Subcutaneous abdominal adipose tissue (tissue), 5 donors: ENCODE measurements at regions not wholly inside any gene's neighbourhood (a gene's known extent, or its start where the extent isn't known, plus 50 kb on each side); places are given as distances from the start of the nearest gene placed in this dataset.
A peak's percentile ranks its signal among the peaks of the same experiment; 100 is the strongest.

Source experiments
- H3K27ac ChIP-seq: one replicate; pipeline ENCODE4 v1.7.0; 2013; ENCODE audit warnings: low read depth, mild to moderate bottlenecking, inconsistent platforms, low read length, moderate library complexity
- H3K27me3 ChIP-seq, 5 donors: one replicate each; pipeline ENCODE4 v1.7.0; 2013; ENCODE audit warnings: low read length in 5 of 5, inconsistent platforms in 1 of 5; ENCODE audit not compliant: control insufficient read depth in 5 of 5, insufficient read depth in 4 of 5
- H3K36me3 ChIP-seq, 5 donors: one replicate each; pipeline ENCODE4 v1.7.0; 2013; ENCODE audit warnings: low read length in 5 of 5; ENCODE audit not compliant: control insufficient read depth in 5 of 5, insufficient read depth in 5 of 5
- H3K4me1 ChIP-seq, 5 donors: one replicate each; pipeline ENCODE4 v1.7.0; 2013; ENCODE audit warnings: low read length in 5 of 5, mild to moderate bottlenecking in 3 of 5, moderate library complexity in 1 of 5; ENCODE audit not compliant: control insufficient read depth in 5 of 5, insufficient read depth in 5 of 5
- H3K4me3 ChIP-seq, 5 donors: one replicate each; pipeline ENCODE4 v1.7.0; 2013; ENCODE audit warnings: low read length in 5 of 5, low read depth in 1 of 5
- H3K9ac ChIP-seq, 5 donors: one replicate each; pipeline ENCODE4 v1.7.0; 2013; ENCODE audit warnings: low read length in 5 of 5, mild to moderate bottlenecking in 4 of 5, moderate library complexity in 3 of 5
- H3K9me3 ChIP-seq, 5 donors: one replicate each; pipeline ENCODE4 v1.7.0; 2013; ENCODE audit warnings: low read length in 5 of 5; ENCODE audit not compliant: control insufficient read depth in 5 of 5
- donor health status: healthy.
- donor health status: healthy.
- donor health status: healthy.
- donor health status: healthy.
- donor health status: healthy.

GRCh38 chr9:13690595-13690994 lies 411.1 kb upstream of the MPDZ start:
- H3K4me3 ChIP-seq = no peak overlapping the region
- no peak overlapping the region for H3K9ac ChIP-seq
- peaks cover 0 to 14% (median 7%) of the 10 kb centered on the region in 5 donors for H3K4me1 ChIP-seq
- no peak overlapping the region for H3K27ac ChIP-seq
- no peaks in the 10 kb centered on the region for H3K36me3 ChIP-seq
- H3K9me3 ChIP-seq = peaks cover 0 to 6% (median 5%) of the 10 kb centered on the region in 5 donors
- H3K27me3 ChIP-seq = no peaks in the 10 kb centered on the region

DNA sequence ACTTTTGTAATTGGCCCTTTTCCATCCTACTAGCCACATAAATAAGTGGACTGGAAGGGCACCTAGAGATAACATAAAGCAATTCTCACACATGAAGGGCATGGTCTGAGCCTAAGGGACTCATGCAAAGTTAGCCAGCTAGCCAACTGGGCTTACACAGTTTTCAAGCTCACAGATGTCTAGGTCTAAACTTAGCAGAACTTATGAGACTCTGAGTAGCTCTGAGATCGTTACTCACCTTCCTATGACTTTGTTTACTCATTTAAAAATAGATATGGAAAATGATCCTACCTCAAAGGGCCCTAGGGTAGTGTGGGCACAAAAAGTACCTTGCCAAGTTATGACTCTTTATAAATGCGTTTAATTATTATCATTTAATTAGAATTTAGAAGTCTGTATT lies 410.4 kb upstream of the MPDZ start:
- Histone ChIP-seq H3K4me1 (peaks cover 0 to 18% (median 10%) of the 10 kb centered on the region in 5 donors), H3K9me3 (peaks cover 0 to 6% (median 5%) of the 10 kb centered on the region in 5 donors), H3K4me3 (no peak overlapping the region), H3K36me3 (no peaks in the 10 kb centered on the region), H3K27ac (no peak overlapping the region), H3K27me3 (no peaks in the 10 kb centered on the region), H3K9ac (no peak overlapping the region)

- peak overlapping the region; percentile 4 for H3K27ac ChIP-seq
- H3K4me3 ChIP-seq = no peak overlapping the region
- peaks cover 0 to 21% (median 12%) of the 10 kb centered on the region in 5 donors for H3K4me1 ChIP-seq
- no peaks in the 10 kb centered on the region for H3K27me3 ChIP-seq
- H3K9ac ChIP-seq = no peak overlapping the region
- peaks cover 0 to 6% (median 5%) of the 10 kb centered on the region in 5 donors for H3K9me3 ChIP-seq
- H3K36me3 ChIP-seq = no peaks in the 10 kb centered on the region
Measured at GRCh38 chr9:13688990-13689600, 409.6 kb upstream of the MPDZ start.

- H3K4me3 ChIP-seq = no peak overlapping the region
- no peak overlapping the region for H3K9ac ChIP-seq
- no peaks in the 10 kb centered on the region for H3K27me3 ChIP-seq
- no peaks in the 10 kb centered on the region for H3K36me3 ChIP-seq
- H3K4me1 ChIP-seq = peaks cover 0 to 21% (median 12%) of the 10 kb centered on the region in 5 donors
- peak overlapping the region; percentile 4 for H3K27ac ChIP-seq
- H3K9me3 ChIP-seq = peaks cover 0 to 6% (median 5%) of the 10 kb centered on the region in 5 donors
Measured at GRCh38 chr9:13688223-13688989, 408.9 kb upstream of the MPDZ start.

- no peak overlapping the region for H3K27ac ChIP-seq
Measured at GRCh38 chr9:13684656-13685055, 405.2 kb upstream of the MPDZ start.

DNA sequence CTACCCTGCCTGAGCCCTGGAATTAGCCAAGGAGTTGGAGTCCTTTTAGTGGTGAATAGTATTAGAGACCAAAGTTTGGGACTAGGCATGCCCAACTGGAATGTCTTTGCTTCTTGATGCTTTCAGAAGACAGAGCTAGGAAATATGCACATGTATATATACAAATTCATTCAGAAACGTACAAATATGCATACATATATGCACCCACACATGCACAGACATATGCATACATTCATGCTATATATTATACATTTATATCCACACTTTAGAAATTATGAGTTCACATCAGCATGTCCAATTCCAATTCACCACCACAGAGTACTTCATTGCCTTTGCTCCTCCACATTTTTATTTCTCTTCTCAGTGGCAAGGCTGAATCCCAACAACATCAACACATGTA lies 398.3 kb upstream of the MPDZ start:
- Histone ChIP-seq H3K36me3 (no peaks in the 10 kb centered on the region), H3K9ac (no peak overlapping the region), H3K9me3 (peaks cover 0 to 7% (median 3%) of the 10 kb centered on the region in 5 donors)

More at GRCh38 chr9:13684656-13685055, 405.2 kb upstream of the MPDZ start:
- H3K9me3 ChIP-seq = peaks cover 0 to 13% (median 8%) of the 10 kb centered on the region in 5 donors
- peaks cover 0 to 20% (median 12%) of the 10 kb centered on the region in 5 donors for H3K4me1 ChIP-seq
- no peak overlapping the region for H3K9ac ChIP-seq
- no peaks in the 10 kb centered on the region for H3K27me3 ChIP-seq
- no peak overlapping the region for H3K4me3 ChIP-seq
- no peaks in the 10 kb centered on the region for H3K36me3 ChIP-seq

DNA sequence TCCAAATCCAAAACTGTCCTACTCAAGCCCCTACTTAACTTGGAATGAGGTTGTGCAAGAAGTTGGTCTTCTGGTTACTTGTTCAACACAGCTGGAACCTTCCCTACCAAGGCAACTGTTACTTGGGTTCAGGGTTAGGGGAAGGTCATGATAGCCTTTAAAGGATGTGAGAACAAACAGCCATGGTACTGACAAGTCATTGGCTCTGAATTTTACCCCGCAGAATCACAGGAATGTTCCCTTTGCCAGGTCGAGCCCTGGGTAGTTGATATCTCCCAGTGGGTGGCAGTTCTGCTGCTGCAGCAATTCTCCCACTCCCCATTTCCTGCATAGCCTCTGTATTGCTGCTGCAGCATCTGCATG lies 396.1 kb upstream of the MPDZ start:
- H3K9ac ChIP-seq = no peak overlapping the region
- H3K9me3 ChIP-seq = peaks cover 0 to 5% (median 3%) of the 10 kb centered on the region in 5 donors
- no peak overlapping the region for H3K27ac ChIP-seq

More for the DNA sequence above, 398.3 kb upstream of the MPDZ start:
- no peak overlapping the region for H3K27ac ChIP-seq
- no peaks in the 10 kb centered on the region for H3K27me3 ChIP-seq
- H3K4me3 ChIP-seq = no peak overlapping the region
- H3K4me1 ChIP-seq = no peaks in the 10 kb centered on the region

DNA sequence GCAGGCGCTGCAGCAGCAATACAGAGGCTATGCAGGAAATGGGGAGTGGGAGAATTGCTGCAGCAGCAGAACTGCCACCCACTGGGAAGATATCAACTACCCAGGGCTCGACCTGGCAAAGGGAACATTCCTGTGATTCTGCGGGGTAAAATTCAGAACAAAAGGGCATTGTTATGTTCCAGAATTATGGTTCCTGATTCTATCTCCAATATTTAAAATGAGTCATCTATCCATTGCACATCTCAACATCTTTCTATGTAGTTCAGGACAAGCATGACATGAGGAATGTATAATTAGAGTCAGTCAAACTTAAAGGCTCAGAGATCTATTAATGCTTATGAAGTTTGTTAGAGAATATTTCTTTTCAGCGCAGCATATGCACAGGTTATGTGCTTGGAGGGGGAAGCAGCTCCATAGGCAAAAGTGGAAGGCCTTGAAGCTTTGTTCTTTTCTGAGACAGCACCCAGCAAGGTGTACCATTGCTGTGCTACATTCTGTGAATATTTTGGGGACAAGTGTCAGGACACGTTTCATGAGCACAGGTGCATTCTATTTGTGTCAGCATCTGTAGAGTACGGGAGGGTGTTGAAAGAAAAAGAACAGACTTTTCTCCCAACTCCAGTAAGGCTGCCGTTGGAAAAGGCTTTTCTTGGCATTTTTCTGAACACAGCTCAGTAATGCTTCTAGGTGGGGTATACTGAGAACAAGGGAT lies 395.6 kb upstream of the MPDZ start:
- H3K27ac ChIP-seq = no peak overlapping the region
- H3K36me3 ChIP-seq = no peaks in the 10 kb centered on the region
- H3K27me3 ChIP-seq = no peaks in the 10 kb centered on the region
- H3K9me3 ChIP-seq = no peaks in the 10 kb centered on the region
- no peak overlapping the region for H3K4me3 ChIP-seq
- H3K4me1 ChIP-seq = no peaks in the 10 kb centered on the region
- H3K9ac ChIP-seq = no peak overlapping the region

More for the DNA sequence above, 396.1 kb upstream of the MPDZ start:
- Histone ChIP-seq H3K36me3 (no peaks in the 10 kb centered on the region), H3K4me1 (no peaks in the 10 kb centered on the region), H3K27me3 (no peaks in the 10 kb centered on the region), H3K4me3 (no peak overlapping the region)

- peaks cover 0 to 8% (median 4%) of the 10 kb centered on the region in 5 donors for H3K9me3 ChIP-seq
- H3K4me3 ChIP-seq = no peak overlapping the region
- H3K4me1 ChIP-seq = no peaks in the 10 kb centered on the region
- H3K27ac ChIP-seq = no peak overlapping the region
- H3K27me3 ChIP-seq = no peaks in the 10 kb centered on the region
- H3K36me3 ChIP-seq = no peaks in the 10 kb centered on the region
- H3K9ac ChIP-seq = no peak overlapping the region
Measured at GRCh38 chr9:13673348-13673747, 393.9 kb upstream of the MPDZ start.
